ENCODE measurements at regions not wholly inside any gene's neighbourhood (a gene's known extent, or its start where the extent isn't known, plus 50 kb on each side); places are given as distances from the start of the nearest gene placed in this dataset.
"Not testable (repeated sequence)": the region's sequence is repeated elsewhere in the genome, so short reads cannot be mapped to it uniquely, and the experiment has no call there.

- DNase-seq (ENCODE audit: low spot score) = no peak
Measured at GRCh38 chr1:4482526-4482925, 171.9 kb upstream of the AJAP1 start.

DNA sequence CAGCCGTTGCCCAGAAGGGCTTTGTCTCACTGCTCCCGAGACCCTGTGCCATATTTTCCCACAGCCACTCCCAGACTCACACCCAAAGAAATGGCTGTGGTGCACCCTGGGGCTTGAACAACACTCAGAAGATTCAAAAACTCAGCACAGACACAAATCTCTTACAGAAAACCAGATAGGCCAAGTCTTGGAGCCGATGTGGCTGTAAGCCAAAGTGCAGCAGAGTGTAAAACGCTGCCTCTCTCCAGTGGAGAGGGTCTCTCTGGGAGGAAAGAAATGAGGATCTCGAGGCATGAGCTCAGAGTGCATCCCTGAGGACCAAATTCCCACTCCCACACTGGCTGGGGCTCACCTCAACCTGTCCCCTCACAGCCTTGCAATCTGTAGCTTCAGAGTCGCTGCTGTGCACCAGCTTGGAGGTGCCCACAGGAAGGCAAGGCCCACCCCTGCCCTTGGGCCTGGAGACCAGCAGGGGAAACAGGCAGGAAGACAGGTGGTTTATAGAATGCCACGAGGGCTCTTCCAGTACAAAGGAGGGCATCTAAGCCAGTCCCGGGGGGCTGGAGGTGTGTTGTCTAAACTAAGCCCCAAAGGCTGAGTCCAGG is 171.3 kb upstream of the AJAP1 start:
- DNase-seq (ENCODE audit: low spot score) = no peak

- DNase-seq (ENCODE audit: low spot score) = peak; percentile 52
Measured at GRCh38 chr1:4485398-4485797, 169.0 kb upstream of the AJAP1 start.

DNA sequence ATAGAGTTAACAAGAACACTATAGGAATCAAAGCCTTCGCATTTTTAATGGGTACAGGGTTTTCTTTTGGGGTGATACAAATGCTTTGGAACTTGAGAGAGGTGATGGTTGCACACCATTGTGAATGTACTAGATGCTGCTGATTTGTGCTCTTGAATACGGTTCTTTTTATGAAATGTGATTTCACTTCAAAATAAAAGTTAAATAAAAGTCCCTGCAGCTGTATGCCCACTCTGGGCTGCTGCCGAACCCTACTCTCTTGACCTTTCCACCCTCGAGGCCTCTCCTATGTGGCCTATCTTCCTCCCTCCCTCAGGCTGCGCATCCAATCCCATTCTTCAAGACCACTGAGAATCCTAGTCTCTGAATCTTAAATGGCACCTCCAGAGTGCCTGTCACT is 168.5 kb upstream of the AJAP1 start:
- DNase-seq (ENCODE audit: low spot score) = no peak

DNA sequence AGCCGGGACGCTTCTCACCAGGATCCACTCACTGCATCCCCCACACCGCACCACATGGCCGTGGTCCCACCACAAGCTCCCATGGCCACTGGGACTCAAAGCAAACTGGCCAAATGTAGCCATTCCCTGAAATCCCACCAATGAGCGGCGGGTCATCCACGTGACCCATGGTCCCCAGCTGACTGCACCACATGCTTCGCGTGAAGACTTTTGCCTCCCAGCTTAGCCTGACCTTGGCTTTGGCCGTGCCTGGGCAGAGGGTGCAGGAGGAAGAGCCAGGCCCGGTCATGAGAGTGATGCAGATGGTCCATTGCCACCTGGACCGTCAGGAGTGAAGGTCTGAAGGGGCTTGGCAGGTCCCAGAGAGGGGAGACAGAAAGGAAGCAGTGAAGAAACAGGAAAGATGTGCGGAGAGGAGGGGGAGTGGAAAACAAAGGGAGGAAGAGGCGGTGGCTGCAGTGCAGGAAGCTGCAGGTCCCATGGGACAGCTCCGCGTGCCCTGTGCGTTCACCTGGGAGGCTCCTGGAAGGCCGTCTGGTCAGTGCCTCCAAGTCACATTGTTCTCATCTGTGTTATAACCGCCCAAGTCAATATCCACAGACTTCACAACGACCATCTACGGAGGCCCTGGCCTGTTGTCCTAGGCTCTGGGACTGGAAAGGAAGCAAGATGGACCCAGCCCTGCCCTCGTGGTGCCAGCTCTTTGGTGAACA is 167.8 kb upstream of the AJAP1 start:
- DNase-seq (ENCODE audit: low spot score) = no peak

GRCh38 chr1:4488018-4488417 is 166.4 kb upstream of the AJAP1 start:
- no peak for DNase-seq (ENCODE audit: low spot score)

DNA sequence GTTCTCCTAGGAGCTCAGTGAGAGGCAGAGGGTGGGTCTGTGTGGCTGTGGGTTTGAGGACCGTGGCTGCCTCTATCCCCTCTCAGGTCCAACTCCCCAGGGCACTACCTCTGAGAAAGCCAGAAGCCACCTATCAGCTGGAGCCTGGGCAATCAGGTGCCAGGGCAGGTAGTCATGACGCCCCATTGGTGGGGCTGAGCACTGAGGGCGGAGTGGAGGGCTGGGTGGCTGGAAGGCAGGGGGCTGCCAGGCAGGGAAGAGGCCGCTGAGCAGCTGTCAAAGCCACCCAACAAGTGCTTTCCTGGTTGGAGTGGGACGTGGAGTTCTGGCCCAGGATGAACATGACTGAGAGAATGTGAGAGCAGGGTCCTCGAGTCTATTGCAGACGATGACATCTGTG is 164.9 kb upstream of the AJAP1 start:
- no peak for DNase-seq (ENCODE audit: low spot score)

DNA sequence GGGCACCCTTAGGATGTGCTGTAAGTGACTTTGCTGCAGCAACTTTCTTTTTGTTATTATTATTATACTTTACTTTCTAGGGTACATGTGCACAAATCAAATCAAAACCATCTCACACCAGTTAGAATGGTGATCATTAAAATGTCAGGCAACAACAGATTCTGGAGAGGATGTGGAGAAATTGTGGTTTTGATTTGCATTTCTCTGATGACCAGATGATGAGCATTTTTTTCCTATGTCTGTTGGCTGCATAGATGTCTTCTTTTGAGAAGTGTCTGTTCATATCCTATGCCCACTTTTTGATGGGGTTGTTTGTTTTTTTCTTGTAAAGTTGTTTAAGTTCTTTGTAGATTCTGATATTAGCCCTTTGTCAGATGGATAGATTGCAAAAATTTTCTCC is 164.4 kb upstream of the AJAP1 start:
- DNase-seq (ENCODE audit: low spot score) = not testable (repeated sequence)

DNA sequence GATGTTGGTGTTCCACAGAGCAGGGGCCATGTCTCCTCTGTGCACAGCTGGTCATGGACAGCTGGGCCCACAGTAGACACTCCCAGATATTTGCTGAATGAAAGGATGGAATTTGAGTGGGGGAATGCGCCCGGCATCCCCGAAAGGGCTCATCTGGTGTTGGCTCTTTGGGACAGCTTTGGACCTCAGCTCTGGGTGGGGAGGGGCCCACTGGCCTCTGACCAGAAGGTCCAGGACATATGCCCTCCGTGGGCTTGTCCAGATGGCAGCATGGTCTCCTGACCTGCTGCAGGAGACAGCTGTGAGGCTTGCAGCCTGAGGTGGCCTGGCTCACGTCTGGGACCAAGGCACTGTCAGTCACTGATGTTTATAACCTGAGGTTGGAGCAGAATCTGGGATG is 160.4 kb upstream of the AJAP1 start:
- DNase-seq (ENCODE audit: low spot score) = no peak

DNA sequence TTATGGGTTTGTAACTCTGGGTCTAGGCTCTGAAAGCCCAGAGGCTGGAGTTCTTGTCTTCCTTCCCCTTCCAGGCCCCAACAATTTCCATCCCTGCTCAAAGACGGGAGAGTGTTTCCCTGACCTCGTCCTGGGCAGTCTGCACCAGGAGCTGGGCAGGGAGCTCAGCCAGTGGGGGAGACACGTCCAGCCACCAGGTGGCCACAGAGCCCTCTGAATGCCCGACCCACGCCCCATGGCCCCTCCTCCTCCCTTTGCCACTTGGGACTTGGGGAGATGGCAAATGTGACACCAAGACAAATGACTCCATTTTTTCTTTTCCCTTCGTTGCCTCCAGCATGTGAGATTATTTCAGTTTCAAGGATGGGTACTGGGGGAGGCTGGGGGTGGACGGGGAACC is 159.9 kb upstream of the AJAP1 start:
- DNase-seq (ENCODE audit: low spot score) = no peak

GRCh38 chr1:4495809-4496208 is 158.6 kb upstream of the AJAP1 start:
- DNase-seq (ENCODE audit: low spot score) = no peak

DNA sequence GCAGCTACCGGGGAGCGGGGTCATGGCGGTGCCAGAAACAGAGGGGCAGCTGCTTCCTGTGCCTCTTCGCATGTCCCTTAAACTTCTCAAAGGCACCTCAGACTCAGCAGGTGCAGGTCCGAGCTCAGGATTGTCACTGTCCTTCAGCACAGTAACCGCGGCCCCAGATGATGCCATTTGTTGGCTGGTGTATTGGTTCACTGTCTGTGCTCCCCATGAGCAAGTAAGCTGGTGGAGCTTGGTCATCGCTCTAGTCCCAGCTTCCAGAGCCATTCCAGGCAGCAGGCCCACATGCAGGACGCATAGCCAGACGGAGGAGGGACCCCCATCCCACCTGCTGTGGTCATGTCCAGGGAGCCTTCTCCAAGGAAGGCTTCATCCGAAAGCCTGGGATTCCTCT is 154.0 kb upstream of the AJAP1 start:
- DNase-seq (ENCODE audit: low spot score) = no peak

- no peak for DNase-seq (ENCODE audit: low spot score)
Measured at GRCh38 chr1:4506591-4506990, 147.8 kb upstream of the AJAP1 start.

DNA sequence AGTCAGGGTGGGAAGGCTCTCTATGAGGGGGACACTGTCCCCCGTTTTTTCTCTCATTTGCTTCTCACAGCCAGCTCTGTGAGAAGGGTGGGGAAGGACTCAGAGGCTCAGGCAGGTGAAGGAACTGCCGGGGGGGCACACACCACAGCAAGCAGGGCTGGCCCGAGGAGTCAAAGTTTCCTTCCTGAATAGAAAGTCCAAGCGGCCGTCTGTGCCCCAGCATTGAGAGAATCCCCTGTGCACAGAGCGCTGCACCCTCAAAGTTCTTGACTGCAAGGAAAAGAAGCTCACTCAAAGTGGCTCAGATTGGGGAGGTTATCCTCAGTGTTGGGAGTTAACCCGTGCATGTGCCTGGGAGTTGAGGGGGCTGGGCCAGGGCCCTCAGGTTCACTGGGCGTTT is 145.2 kb upstream of the AJAP1 start:
- no peak for DNase-seq (ENCODE audit: low spot score)

DNA sequence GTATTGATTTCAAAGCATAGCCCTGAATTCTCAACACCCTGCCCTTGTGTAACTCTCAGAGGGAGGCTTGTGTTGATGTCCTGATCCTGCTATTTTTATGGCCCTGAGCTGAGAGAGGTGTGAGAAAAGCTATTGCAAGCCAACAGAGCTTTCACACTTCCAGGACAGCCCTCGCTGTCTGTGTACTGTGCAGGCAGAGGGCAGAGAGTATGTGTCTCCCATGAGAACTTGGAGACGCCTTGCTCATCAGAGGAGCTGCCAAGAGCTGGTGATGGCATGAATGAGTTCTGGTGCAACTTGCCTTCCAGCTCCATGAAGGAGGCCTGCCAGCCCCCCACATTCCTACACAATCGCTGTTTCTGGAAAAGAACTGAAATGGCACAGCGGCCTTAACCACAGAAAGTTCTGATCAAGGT is 144.1 kb upstream of the AJAP1 start:
- no peak for DNase-seq (ENCODE audit: low spot score)

GRCh38 chr1:4511374-4511773 is 143.0 kb upstream of the AJAP1 start:
- DNase-seq (ENCODE audit: low spot score) = no peak

DNA sequence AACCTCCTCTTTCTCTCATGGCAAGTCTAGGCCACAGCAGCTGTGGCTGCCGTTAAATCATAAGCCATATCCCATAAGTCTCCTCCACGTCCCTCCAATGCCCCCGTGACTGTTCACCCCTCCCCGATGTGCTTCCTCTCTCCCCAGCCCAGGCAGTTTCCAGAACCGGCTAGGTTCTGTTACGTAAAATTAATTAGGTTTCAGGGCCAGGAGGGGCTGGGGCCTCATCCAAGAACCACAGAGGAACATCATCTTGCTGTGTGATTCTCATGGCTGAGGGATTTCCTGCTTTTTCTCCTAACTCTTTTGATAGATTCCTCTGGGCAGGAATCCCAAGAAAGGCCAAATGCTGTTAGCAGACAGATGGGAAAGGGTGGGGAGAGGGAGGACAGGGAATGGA is 141.8 kb upstream of the AJAP1 start:
- DNase-seq (ENCODE audit: low spot score) = peak; percentile 3

- DNase-seq (ENCODE audit: low spot score) = no peak
Measured at GRCh38 chr1:4513685-4514084, 140.7 kb upstream of the AJAP1 start.

DNA sequence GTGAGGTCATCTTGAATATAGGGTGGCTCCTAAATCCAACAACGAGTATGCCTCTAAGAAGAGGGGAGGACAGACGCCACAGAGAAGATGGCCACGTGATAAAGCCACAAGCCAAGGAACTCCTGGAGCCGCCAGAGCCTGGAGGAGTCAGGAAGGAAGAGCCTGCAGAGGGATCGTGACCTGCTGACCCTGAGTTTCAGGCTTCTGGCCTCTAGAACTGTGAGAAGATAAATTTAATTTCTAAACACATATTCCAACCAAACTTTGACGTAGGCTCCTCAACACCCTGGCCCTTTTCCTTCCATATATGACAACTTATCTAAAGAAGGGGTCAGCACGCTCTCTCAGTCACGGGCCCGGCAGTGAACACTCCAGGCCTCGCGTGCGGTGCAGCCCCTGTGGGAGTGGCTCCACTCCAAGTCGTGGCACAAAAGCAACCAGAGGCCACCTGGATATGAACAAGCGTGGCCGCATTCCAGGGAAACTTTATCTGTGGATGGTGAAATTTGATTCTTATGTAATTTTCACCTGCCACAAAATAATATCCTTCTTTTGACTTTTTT is 138.6 kb upstream of the AJAP1 start:
- no peak for DNase-seq (ENCODE audit: low spot score)

DNA sequence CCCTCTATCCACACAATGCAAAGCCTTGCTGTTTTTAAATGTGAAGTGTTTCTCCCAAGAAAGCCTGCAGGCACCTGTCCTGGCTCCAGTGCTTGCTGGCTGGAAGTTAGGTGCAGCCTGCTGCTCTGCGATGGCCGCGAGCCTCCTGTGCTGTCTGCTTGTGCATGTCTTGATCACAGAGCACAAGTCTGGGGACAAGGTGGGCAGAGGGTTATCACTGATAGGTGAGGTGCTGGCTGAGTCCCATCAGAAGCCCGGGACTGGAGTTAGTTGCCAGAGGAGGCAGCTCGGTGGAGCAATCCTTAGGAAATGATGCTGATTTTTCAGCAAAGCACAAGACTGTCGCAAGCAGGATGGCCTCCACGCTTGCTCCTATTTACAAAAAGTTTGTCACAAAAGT is 137.8 kb upstream of the AJAP1 start:
- DNase-seq (ENCODE audit: low spot score) = no peak

DNA sequence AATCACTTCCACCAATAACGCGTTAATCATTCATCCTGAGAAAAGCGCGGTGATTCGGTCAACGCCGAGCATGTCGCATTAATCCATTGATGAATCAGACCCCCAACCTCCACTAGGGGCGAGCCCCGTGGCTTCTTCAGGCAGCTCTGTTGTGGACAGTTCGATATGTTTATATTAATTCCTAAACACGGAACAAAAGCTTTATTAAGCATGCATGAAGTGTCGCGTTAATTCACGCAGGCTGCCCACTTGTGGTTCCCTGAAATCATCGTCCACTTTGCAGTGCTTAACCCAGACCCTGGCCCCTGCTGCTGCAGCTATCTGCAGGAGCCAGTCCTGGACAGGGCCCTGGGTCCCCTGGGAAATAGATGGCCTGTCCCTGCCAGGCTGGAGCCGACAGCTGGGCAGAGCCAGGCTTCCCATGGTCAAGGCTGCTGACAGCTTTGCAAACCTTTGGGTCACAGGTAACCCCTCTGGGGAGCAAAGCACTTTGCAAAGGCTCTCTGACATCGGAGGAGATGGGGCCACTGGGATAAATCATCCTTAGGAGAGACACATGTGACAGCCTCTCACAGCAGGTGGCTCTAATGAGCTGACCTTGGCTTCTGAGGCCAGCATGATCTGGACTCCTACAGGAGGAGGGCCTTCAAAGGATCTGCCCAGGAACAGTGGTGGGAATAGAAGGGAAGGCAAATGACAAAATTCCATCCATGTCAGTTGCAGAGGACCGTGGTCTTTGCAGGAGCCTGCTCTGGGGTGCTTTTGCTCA is 137.0 kb upstream of the AJAP1 start:
- no peak for DNase-seq (ENCODE audit: low spot score)

DNA sequence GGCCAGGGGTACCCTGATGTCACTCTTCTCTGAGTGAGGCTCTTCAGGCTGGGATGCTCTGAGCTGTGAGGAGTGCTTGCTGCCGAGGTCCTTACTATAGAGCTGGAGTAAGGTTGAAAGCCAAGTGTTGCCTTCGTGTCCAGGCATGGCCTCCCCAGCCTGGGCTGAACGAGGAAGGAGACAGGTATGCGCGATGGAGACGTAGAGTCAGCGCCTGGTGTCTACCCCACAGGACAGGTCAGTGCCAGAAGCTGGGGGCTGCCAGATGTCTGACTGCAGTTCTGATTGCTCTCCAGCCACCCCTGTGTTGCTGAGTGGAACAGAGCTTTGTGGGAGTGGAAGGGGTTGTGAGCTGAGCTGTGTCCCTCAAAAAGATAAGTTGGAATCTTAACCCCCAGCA is 135.8 kb upstream of the AJAP1 start:
- no peak for DNase-seq (ENCODE audit: low spot score)

- DNase-seq (ENCODE audit: low spot score) = no peak
Measured at GRCh38 chr1:4519954-4520353, 134.5 kb upstream of the AJAP1 start.
